Fibroblast of peridontal ligament (primary cell): ENCODE measurements at regions not wholly inside any gene's neighbourhood (a gene's known extent, or its start where the extent isn't known, plus 50 kb on each side); places are given as distances from the start of the nearest gene placed in this dataset.
A peak's percentile ranks its signal among the peaks of the same experiment; 100 is the strongest.

ENCODE experiments used
- DNase-seq: peaks from one replicate; pipeline ENCODE4 v3.0.0-alpha.2; 2010; ENCODE audit errors: extremely low read depth

- DNase-seq, result no peak
These were observed 168.7 kb upstream of the ITGB1 start for GRCh38 chr10:33126742-33127141.

GRCh38 chr10:33125522-33126517 is 167.8 kb upstream of the ITGB1 start:
- DNase-seq, result no peak

- no peak for DNase-seq
These were observed 167.1 kb upstream of the ITGB1 start for GRCh38 chr10:33125111-33125510.

GRCh38 chr10:33123680-33124079 is 165.7 kb upstream of the ITGB1 start:
- no peak for DNase-seq

GRCh38 chr10:33122014-33122809 is 164.2 kb upstream of the ITGB1 start:
- DNase-seq, result peak; percentile 100

- no peak for DNase-seq
These were observed 162.7 kb upstream of the ITGB1 start for GRCh38 chr10:33120700-33121099.

- no peak for DNase-seq
These were observed 162.2 kb upstream of the ITGB1 start for GRCh38 chr10:33120275-33120674.

- DNase-seq, result no peak
These were observed 159.8 kb upstream of the ITGB1 start for GRCh38 chr10:33117816-33118215.

GRCh38 chr10:33117230-33117629 is 159.2 kb upstream of the ITGB1 start:
- no peak for DNase-seq

- peak; percentile 71 for DNase-seq
These were observed 158.0 kb upstream of the ITGB1 start for GRCh38 chr10:33115738-33116719.

GRCh38 chr10:33114451-33114952 is 156.5 kb upstream of the ITGB1 start:
- peak; percentile 60 for DNase-seq

GRCh38 chr10:33113466-33113865 is 155.4 kb upstream of the ITGB1 start:
- DNase-seq, result peak; percentile 36

GRCh38 chr10:33112831-33113455 is 154.9 kb upstream of the ITGB1 start:
- no peak for DNase-seq

- no peak for DNase-seq
These were observed 153.5 kb upstream of the ITGB1 start for GRCh38 chr10:33111488-33112051.

GRCh38 chr10:33109788-33110469 is 151.9 kb upstream of the ITGB1 start:
- no peak for DNase-seq

- DNase-seq, result no peak
These were observed 151.4 kb upstream of the ITGB1 start for GRCh38 chr10:33109384-33109783.

- no peak for DNase-seq
These were observed 149.9 kb upstream of the ITGB1 start for GRCh38 chr10:33107953-33108352.

- DNase-seq, result no peak
These were observed 148.7 kb upstream of the ITGB1 start for GRCh38 chr10:33106767-33107166.

- no peak for DNase-seq
These were observed 145.9 kb upstream of the ITGB1 start for GRCh38 chr10:33103863-33104379.

GRCh38 chr10:33102071-33102470 is 144.0 kb upstream of the ITGB1 start:
- DNase-seq, result no peak
